Globus pallidus (tissue), 1 donor: ENCODE measurements at regions not wholly inside any gene's neighbourhood (a gene's known extent, or its start where the extent isn't known, plus 50 kb on each side); places are given as distances from the start of the nearest gene placed in this dataset.
"Not testable (repeated sequence)": the region's sequence is repeated elsewhere in the genome, so short reads cannot be mapped to it uniquely, and the experiment has no call there.

Experiments
- DNase-seq: peaks from one replicate; pipeline ENCODE4 v3.0.0-alpha.2; 2015; ENCODE audit warnings: low spot score

DNA sequence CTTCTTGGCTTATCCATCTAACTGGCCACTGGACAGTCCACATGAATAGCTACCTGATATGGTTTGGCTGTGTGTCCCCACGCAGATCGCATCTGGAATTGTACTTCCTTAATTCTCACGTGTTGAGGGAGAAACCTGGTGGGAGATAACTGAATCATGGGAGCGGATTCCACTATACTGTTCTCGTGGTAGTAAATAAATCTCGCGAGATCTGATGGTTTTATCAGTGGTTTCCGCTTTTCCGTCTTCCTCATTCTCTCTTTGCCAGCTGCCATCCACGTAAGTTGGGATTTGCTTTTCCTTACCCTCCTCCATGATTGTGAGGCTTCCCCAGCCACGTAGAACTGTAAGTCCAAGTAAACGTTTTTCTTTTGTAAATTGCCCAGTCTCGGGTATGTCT is 1496.4 kb downstream of the KHDRBS2 start:
- DNase-seq: not testable (repeated sequence)

DNA sequence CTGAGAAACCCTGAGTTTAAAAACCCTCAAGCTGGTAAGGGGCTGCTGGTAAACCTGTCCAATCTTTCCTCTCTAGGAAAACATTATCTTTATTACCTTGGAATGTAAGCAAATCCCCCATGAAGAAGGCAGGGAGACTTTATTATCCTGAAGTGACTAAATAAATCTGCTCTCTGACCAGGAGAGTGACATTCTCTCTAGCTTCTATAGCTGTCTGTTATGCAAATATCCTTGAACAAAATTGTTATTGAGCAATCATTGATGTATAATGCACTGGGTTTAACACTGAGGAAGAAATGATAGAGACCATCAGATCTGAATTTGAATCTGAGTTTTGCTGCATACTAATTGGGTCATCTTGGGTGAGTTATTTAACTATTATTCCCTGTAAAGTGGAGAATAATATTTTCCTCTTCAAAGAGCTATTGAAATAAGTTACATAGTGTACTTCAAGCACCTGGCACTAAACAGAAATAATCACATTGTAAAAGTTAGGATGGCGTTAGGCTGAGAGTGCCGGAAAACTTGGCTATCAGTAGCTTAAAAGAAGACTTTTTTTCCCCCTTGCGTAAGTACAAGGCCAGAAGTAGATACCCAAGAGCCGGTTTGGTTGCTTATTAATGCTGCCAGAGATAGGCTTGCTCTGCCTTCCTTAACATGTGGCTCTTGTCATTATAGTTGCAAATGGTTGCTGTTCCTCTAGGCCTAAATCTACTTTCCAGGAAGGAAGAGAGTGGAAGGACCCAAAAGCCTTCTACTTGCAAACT is 1503.1 kb downstream of the KHDRBS2 start:
- not testable (repeated sequence) for DNase-seq

DNA sequence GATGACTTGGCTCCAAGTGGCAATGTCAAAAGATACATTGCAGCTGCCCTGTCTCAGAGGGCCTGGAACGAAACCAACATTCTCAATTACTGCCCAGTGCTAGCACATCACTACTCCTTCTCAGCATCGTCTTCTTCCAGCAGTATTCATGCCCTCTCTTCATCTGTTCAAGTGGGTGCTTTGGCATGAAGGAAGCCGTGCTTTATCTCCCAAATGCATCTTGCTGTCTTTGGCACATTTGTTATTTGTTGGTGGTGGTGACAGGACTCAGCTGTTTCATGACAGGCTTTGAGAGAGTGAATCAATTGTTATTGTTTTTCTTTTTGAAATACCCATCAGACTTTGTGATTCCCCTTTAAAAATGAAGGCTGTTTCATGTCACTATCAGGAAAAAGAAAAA is 1506.4 kb downstream of the KHDRBS2 start:
- not testable (repeated sequence) for DNase-seq

DNA sequence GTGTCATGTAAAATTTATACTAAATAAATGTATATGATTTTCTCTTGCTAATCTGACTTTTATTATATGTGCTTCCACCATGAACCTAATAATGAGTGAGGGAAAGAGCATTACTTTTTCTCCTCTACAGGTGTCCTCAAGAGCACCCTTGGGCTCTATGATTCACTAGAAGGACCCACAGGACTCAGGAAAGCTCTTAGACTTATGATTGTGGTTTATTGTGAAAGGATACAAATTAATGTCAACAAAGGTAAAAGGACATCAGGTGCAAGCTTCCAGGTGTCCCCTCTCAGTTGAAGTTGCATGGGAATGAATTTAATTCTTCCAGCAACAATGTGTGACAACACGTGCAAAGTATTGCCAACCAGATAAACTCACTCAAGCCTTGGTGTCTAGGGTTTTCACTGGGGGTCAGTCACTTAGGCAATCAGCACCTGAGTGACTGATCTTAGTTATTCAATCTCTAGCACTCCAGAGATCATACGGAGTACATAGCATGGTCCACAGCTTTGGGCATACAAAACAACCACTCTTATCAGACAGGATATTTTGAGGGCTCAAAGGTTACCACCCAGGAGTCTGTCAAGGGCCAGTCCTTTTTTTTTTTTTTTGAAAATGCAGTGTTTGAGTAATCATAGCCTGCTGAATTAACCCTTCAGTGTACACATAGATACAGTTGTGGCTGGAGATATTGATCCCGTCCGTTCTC is 1518.1 kb downstream of the KHDRBS2 start:
- not testable (repeated sequence) for DNase-seq

DNA sequence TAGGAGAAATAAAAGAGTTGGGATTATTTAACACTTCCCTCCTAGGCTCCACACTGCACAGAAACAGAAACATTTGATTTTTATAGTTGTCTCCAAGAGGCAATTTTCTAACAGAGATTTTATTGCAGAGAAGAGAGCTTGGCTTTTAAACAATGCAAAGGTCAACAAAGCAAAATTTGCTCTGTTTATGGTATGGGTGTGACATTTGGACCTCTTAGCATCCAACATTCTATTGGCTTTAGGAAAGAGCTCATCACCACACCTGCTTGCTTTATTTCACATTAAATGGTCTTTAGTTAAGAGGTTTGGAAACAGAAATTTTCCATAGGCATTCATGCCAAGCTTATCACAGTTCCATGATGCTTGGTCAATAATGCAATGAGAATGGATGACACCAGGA is 1520.7 kb downstream of the KHDRBS2 start:
- DNase-seq: not testable (repeated sequence)

DNA sequence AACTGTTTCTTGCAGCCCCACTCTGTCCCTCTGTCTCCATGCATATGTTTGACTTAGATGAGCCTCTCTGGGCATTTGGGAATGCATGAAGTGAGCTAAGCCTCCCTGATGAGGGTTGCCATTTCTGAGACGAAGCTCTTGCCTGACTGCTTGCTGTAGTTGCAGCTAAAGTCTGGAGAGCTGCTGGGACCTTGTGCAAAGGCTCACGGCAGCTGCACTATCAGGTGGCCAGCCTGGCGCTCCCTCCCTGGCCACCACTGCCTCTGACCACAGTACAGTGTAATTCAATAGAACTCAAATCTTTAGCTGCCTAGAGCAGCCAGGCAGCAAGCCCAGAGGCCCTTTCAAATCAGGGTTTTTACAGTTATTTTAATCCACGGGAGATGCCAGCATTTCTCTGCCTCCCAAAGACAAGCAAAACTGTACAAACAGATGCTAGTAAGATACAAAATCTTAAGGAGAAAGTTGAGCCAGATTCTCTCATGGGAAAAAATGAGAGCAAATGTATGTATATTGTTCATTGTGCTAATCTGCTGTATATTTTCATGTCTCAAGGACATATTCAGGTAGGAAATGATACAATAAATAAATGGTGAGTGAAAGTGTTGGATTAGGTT is 1522.5 kb downstream of the KHDRBS2 start:
- DNase-seq: not testable (repeated sequence)

DNA sequence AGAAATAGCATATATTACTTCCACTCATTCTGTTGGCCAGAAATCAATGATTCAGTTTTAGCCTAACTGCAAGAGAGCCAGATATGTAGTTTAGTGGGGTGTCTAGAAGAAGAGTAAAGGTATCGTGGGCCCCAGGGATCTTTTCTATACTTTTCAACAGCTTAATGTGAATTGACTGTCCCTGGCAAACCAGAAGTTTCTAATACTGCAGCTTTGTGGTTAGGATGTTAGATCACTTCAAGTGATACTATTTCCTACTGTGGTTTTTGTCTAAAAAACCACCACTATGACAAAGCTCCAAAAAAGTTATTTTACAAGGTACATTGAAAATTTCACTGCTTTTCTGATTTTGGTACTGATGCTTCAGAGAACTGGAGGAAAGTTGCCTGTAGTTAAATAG is 1525.1 kb downstream of the KHDRBS2 start:
- DNase-seq: not testable (repeated sequence)

DNA sequence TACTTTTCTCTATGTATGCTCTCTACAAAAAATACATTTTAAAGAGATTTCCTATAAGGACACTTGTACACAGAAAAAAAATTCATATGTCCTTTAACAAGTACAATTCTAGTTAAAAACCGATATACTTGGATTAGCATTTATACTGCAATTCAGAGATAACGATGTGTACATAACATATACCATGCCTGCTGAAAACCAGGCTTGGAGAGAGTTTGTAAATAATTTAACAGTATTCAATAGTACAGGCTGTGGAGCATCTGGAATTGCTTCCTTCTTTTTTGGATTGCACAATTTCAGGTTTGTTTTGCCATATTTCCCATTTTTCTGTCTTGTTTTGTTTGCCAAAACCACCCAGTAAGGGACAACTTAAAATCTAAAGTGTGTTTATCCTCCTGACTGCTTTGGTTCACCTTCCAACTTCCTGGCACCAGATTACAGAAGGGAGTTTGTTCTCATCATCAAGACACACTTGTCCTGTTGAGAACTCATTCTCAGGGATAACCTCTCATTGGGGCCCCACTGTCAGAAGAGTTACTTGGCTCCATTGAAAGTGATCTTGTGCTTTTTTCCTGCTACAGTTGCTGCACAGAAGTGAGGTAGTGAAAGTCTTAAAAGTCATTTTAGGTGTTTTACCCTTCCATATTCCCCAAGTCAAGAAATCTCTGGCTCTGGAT is 1526.7 kb downstream of the KHDRBS2 start:
- DNase-seq: not testable (repeated sequence)

DNA sequence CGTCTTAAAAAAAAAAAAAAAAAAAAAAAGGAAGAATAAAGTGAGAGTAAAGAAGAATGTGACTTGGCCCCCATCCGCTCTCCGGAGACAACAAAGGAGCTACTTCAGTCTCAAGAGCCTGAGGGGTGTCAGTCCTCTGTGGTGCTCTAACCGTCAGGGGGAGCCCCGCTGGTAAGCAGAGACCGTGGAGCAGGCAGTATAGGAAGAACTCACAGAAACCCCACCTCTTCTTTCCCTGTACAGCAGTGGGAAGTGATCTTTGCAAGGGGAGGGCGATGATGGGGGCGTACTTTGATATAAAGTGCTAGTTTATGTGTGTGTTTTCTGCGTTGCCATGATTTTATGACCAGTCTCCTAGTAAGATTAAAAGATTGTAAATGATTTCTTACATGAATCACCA is 1527.3 kb downstream of the KHDRBS2 start:
- DNase-seq: not testable (repeated sequence)

DNA sequence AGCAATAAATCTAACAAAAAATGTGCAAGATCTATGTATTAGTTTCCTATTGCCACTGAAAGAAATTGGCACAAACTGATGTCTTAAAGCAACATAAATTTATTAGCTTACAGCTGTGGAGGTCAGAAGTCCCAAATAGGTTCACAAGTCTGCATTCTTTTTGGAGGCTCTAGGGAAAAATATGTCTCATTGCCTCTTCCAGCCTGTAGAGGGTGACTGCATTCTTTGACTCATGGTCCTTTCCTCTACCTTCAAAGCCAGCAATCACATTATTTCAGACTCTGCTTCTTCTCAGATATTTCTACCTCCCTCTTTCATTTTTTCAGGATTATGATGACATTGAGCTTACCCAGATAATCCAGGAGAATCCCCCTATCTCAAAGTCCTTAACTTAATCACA is 1531.1 kb downstream of the KHDRBS2 start:
- no peak for DNase-seq

DNA sequence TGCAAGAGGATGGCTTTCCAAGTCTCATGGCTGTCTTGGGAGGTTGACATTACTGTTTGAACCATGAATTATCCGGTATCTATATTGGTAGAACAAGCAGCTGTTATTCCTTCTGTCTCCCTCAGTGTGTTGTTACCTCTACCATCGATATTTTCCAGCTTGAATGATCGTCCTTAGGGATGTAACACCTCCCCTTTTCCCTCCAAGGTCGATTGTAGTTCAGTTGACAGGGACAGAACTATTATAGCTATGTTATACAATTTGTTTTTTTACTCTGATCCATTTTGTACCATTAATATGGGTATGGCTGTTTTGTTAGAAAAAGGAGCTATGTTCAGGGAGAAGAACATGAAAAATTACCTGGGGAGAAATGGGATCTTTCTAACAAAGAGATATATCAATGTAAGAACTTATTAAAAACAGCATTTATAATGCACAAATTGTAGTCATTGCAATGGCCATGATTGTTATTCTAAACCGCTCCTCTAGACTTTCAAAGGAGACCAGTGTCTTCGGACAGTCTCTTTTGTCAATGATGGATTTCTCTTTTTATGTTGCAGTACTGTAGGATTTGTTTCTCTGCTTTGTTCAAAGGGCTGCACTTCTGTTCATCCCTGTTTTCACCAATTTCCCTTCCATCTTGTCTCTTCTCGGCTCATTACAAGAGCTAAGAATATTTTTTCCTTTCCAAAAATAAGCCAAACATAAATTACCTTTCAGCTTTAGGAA is 1535.5 kb downstream of the KHDRBS2 start:
- not testable (repeated sequence) for DNase-seq

DNA sequence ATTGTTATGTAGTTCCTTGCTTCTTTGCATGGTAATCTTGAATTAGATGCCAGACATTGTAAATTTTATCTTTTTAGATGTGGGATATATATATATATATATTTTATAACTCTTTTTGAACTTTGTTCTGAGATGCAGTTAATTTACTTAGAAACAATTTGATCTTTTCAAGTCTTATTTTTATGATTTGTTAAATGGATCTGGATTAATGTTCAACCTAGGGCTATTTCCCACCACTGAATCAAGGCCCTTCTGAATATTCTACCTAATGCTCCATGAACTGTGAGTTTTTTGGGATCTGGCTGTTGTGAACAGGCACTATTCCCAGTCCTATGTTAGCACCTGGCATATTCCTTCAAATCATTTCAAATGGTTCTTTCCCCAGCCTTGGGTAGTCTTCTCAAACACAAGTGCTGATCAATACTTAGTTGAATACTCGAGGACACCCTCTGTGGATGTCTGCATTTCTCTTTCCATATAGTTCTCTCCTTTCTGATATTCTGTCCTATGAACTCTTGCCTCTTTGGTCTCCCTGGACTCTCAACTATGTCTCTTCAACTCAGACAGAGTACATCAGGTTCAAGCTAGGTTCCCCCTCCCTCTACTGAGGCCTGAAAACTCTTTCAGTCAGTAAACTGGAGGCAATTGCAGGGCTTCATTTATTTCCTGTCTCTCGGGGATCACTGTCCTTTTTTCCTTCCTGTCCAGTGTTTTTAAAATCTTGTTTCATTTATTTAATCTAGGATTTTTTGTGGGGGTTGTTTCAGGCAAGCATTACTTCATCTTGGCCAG is 1538.1 kb downstream of the KHDRBS2 start:
- DNase-seq: not testable (repeated sequence)

DNA sequence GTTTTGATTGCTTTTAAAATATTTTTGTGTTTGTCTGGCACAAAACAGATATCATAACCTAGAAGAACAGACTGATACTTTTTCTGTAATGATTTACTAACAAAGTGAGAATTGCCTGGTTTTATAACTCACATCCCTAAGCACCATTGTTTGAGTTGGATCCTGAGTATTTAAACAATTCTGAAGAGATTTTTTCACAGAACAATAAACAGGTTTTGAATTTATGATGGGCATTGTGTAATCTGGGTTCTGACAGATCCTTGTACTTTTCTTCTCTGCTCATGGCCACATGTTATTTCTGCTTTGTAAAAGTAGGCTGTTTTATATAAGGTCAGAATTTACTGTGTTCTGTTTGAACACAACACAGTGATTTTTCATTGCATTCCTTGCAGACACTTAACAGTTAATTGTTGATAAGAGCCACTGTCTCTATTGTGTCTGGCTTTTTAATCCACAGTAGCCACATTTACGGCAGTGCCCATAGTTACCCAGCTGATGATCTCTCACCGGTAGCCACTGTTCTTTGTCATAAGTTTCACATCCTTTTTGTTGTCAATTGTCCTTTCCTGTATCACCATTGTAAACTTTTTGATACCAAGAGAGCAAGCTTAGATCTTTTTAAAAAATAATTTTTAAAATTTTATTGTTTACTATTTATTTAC is 1548.1 kb downstream of the KHDRBS2 start:
- not testable (repeated sequence) for DNase-seq

DNA sequence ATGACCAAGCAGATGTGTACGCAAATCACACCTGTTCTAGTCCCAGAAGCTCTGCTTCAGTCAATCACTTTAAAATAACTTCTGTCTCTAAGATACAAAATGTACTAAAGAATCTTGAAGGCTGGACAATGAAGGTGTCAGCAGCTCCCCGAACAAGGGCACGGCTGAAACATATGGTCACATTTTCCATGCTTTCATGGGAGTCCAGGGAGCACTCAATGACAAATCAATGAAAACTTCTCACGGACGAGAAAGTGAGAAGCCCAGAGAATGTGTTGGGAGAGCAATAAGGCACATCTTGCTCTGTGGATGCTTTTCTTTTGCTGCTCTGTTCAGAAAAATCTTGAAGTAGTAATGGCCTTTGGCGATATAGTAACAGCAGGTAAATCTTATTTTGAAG is 1548.7 kb downstream of the KHDRBS2 start:
- DNase-seq: not testable (repeated sequence)

DNA sequence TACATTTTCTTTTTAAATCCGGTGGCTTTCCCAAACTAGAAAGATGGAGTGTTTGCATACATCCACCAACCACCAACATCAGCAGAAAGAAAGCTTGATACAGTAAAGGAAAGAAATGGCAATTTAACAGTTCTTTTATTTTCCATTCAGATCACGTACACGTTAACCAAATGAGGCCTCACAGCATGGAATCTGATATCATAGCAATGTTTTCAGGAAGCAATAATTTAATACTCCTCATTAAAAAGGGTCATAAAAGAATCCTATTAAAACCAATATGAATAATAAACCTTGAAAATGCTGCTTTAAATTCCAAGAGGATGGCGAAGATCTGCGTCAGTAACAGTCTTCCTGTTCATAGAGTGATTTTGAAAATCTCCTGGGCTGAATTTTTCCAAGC is 1562.1 kb downstream of the KHDRBS2 start:
- DNase-seq: not testable (repeated sequence)

DNA sequence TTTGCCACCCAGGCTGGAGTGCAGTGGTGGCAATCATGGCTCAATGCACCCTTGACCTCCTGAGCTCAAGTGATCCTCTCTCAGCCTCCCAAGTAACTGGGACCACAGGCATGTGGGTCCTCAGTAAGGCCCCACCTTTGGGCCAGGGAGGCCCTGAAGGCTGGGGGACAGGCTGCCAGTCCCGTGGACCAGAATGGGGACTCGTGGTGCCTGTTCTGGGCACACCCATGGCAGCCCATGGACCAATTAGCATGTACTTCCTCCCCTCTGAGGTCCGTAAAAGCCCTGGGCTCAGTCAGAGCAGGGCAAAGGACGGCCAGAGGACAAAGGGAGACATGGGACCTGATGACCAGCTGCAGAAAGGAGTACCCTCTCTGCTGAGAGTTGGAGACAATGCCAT is 1590.8 kb downstream of the KHDRBS2 start:
- DNase-seq: no peak

DNA sequence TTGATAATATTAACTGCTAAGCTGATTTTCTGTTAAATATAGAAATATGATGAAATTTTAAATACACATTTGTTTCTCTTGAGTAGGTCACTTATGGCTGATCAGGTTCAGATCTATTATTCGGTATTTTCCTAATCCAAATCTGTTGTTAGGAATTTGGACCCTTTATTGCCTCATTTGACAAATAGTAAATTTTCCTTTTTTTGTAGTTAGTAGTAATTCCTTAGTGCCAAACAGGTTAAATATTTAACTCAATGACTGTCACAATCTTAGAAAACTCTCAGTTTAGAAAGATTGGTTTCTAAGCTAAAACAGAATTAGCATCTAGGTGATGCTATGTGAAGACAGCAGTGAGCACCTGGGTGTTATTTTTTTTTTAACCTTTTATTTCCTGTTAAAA is 1598.9 kb downstream of the KHDRBS2 start:
- no peak for DNase-seq

DNA sequence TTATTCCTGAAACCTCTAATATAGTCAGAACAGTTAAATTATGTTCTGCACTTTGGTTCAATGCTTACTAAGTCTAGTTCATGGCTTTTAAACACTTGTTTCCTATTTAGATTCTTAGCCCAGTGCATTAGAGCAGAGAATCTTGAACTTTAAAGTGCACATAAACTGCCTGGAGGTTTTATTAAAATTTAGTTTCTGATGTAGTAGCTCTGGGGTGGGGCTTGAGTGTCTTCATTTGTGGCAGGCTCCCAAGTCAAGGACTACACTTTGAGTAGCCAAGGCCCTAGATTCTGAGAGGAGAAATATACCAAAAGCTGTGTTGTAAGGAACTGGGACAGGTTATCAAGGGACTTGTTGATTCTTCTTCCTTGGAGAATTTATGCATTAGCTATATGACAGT is 1604.2 kb downstream of the KHDRBS2 start:
- no peak for DNase-seq

DNA sequence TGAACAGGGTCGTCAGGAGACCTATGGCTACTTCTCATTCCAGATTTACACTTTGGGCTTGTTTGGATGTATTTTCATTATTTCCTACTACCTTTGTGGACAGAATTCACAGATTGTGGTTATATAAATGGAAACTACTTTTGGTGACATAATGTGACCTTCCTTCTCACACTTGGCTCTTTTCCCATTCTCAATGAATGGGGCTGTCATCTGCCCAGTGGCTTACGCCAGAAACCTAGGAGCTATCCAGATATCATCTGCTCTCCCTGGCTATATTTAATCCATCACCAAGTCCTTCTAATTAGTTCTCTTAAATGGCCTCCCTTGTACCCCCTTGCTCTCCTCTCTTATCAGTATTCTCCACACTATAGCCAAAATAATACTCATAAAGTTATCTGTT is 1606.8 kb downstream of the KHDRBS2 start:
- no peak for DNase-seq

DNA sequence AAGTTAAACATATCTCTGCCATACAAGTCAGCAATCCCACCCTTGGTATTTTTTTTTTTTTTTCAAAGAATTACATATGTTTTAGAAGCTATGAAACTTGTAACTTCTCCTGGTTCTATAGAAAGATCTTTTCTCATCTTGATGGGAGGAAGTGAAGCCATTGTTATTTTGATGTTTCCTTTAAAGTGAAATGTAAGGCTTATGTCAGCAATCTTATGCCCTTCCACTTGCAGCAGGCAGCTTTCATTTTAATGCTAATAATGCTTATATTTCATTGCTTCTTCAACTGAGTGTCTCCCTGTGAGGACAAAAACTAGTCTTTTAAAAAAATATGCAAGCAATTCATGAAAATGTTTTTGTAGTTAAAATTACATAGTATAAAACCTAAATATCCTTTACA is 1614.7 kb downstream of the KHDRBS2 start:
- no peak for DNase-seq
